GM19043 (cell line): ENCODE measurements at regions not wholly inside any gene's neighbourhood (a gene's known extent, or its start where the extent isn't known, plus 50 kb on each side); places are given as distances from the start of the nearest gene placed in this dataset.
"Not testable (repeated sequence)": the region's sequence is repeated elsewhere in the genome, so short reads cannot be mapped to it uniquely, and the experiment has no call there.

ENCODE experiments used
- ATAC-seq: cut with Tn5 transposase; IDR thresholded peaks from one replicate; pipeline ENCODE4 v1.9.1; 2021; ENCODE audit warnings: low read depth; ENCODE audit not compliant: unreplicated experiment

GRCh38 chr2:89831641-89832498 lies 1140.4 kb downstream of the RPIA start:
- no peak for ATAC-seq

GRCh38 chr2:89833116-89833779 lies 1141.8 kb downstream of the RPIA start:
- ATAC-seq = no peak

- ATAC-seq = no peak
Measured at GRCh38 chr2:89833780-89834117, 1142.3 kb downstream of the RPIA start.

- ATAC-seq = no peak
Measured at GRCh38 chr2:89834306-89834705, 1142.8 kb downstream of the RPIA start.

GRCh38 chr2:89836326-89836725 lies 1144.9 kb downstream of the RPIA start:
- not testable (repeated sequence) for ATAC-seq

- ATAC-seq = no peak
Measured at GRCh38 chr2:89837962-89838625, 1146.6 kb downstream of the RPIA start.

- not testable (repeated sequence) for ATAC-seq
Measured at GRCh38 chr2:89840175-89840574, 1148.7 kb downstream of the RPIA start.

- ATAC-seq = not testable (repeated sequence)
Measured at GRCh38 chr2:89840781-89841475, 1149.5 kb downstream of the RPIA start.

- ATAC-seq = no peak
Measured at GRCh38 chr2:89841476-89841840, 1150.0 kb downstream of the RPIA start.

GRCh38 chr2:89842180-89842908 lies 1150.9 kb downstream of the RPIA start:
- no peak for ATAC-seq

- no peak for ATAC-seq
Measured at GRCh38 chr2:89844221-89844943, 1152.9 kb downstream of the RPIA start.

- ATAC-seq = no peak
Measured at GRCh38 chr2:89845532-89845931, 1154.1 kb downstream of the RPIA start.

GRCh38 chr2:89848114-89848513 lies 1156.6 kb downstream of the RPIA start:
- ATAC-seq = no peak

- no peak for ATAC-seq
Measured at GRCh38 chr2:89848763-89849368, 1157.4 kb downstream of the RPIA start.

GRCh38 chr2:89849731-89850130 lies 1158.3 kb downstream of the RPIA start:
- no peak for ATAC-seq

GRCh38 chr2:89850481-89850880 lies 1159.0 kb downstream of the RPIA start:
- no peak for ATAC-seq

GRCh38 chr2:89850881-89851582 lies 1159.6 kb downstream of the RPIA start:
- ATAC-seq = no peak

- ATAC-seq = no peak
Measured at GRCh38 chr2:89851583-89851905, 1160.1 kb downstream of the RPIA start.

GRCh38 chr2:89853427-89853826 lies 1162.0 kb downstream of the RPIA start:
- ATAC-seq = not testable (repeated sequence)
